BLaER1 (cell line): ENCODE measurements at regions not wholly inside any gene's neighbourhood (a gene's known extent, or its start where the extent isn't known, plus 50 kb on each side); places are given as distances from the start of the nearest gene placed in this dataset.
"Not testable (repeated sequence)": the region's sequence is repeated elsewhere in the genome, so short reads cannot be mapped to it uniquely, and the experiment has no call there.

ENCODE experiments used
- H3K27ac ChIP-seq: shearing (Covaris generic); formaldehyde crosslinking; 2 replicates; pipeline ENCODE4 v1.8.1; 2022
- H3K27me3 ChIP-seq: shearing (Covaris generic); formaldehyde crosslinking; 2 replicates; pipeline ENCODE4 v1.8.1; 2022
- H3K36me3 ChIP-seq: shearing (Covaris generic); formaldehyde crosslinking; 2 replicates; pipeline ENCODE4 v1.8.1; 2022
- H3K4me1 ChIP-seq: shearing (Covaris generic); formaldehyde crosslinking; 2 replicates; pipeline ENCODE4 v1.8.1; 2022
- H3K4me2 ChIP-seq: shearing (Covaris generic); formaldehyde crosslinking; 2 replicates; pipeline ENCODE4 v1.8.1; 2022
- H3K4me3 ChIP-seq: shearing (Covaris generic); formaldehyde crosslinking; 2 replicates; pipeline ENCODE4 v1.8.1; 2022
- H3K9ac ChIP-seq: shearing (Covaris generic); formaldehyde crosslinking; 2 replicates; pipeline ENCODE4 v1.8.1; 2022
- H3K9me3 ChIP-seq: shearing (Covaris generic); formaldehyde crosslinking; 2 replicates; pipeline ENCODE4 v1.8.1; 2022
- H4K20me1 ChIP-seq: shearing (Covaris generic); formaldehyde crosslinking; 2 replicates; pipeline ENCODE4 v1.8.1; 2022
- Cebpa-rat ChIP-seq: shearing (Covaris generic); IDR thresholded peaks from 2 replicates; pipeline ENCODE4 v1.8.1; 2022

- no peak overlapping the region for H3K27ac ChIP-seq
- no peak for TF ChIP-seq Cebpa-rat
Measured at GRCh38 chr16:17972460-17972943, 364.0 kb downstream of the NPIPA8 start.

GRCh38 chr16:17970816-17971331 lies 365.7 kb downstream of the NPIPA8 start:
- Histone ChIP-seq H3K9ac (no peak overlapping the region), H3K36me3 (no peaks in the 10 kb centered on the region), H3K27ac (no peak overlapping the region), H3K4me3 (no peak overlapping the region), H4K20me1 (no peaks in the 10 kb centered on the region), H3K9me3 (no peaks in the 10 kb centered on the region), H3K27me3 (no peaks in the 10 kb centered on the region), H3K4me1 (no peaks in the 10 kb centered on the region), H3K4me2 (no peak overlapping the region)
- no peak for TF ChIP-seq Cebpa-rat

More at GRCh38 chr16:17972460-17972943, 364.0 kb downstream of the NPIPA8 start:
- no peaks in the 10 kb centered on the region for H3K36me3 ChIP-seq
- H3K4me1 ChIP-seq, result no peaks in the 10 kb centered on the region
- no peak overlapping the region for H3K9ac ChIP-seq
- no peaks in the 10 kb centered on the region for H4K20me1 ChIP-seq
- no peak overlapping the region for H3K4me3 ChIP-seq
- no peak overlapping the region for H3K4me2 ChIP-seq
- H3K9me3 ChIP-seq, result no peaks in the 10 kb centered on the region
- no peaks in the 10 kb centered on the region for H3K27me3 ChIP-seq

GRCh38 chr16:17970157-17970765 lies 366.3 kb downstream of the NPIPA8 start:
- H3K27ac ChIP-seq, result no peak overlapping the region
- H3K27me3 ChIP-seq, result no peaks in the 10 kb centered on the region
- H3K4me2 ChIP-seq, result no peak overlapping the region

GRCh38 chr16:17965133-17965900 lies 371.2 kb downstream of the NPIPA8 start:
- H3K27me3 ChIP-seq, result no peaks in the 10 kb centered on the region
- H3K4me3 ChIP-seq, result no peak overlapping the region
- no peak for TF ChIP-seq Cebpa-rat
- no peak overlapping the region for H3K4me2 ChIP-seq
- H4K20me1 ChIP-seq, result no peaks in the 10 kb centered on the region
- no peaks in the 10 kb centered on the region for H3K36me3 ChIP-seq
- no peak overlapping the region for H3K27ac ChIP-seq
- H3K4me1 ChIP-seq, result no peaks in the 10 kb centered on the region
- peaks cover 8% of the 10 kb centered on the region for H3K9me3 ChIP-seq
- no peak overlapping the region for H3K9ac ChIP-seq

More at GRCh38 chr16:17970157-17970765, 366.3 kb downstream of the NPIPA8 start:
- H3K9ac ChIP-seq, result no peak overlapping the region
- H3K36me3 ChIP-seq, result no peaks in the 10 kb centered on the region
- no peak for TF ChIP-seq Cebpa-rat
- H3K9me3 ChIP-seq, result no peaks in the 10 kb centered on the region
- H3K4me1 ChIP-seq, result no peaks in the 10 kb centered on the region
- H3K4me3 ChIP-seq, result no peak overlapping the region
- no peaks in the 10 kb centered on the region for H4K20me1 ChIP-seq

- Histone ChIP-seq H3K4me2 (no peak overlapping the region), H3K27me3 (no peaks in the 10 kb centered on the region), H3K27ac (no peak overlapping the region), H3K4me3 (no peak overlapping the region), H3K9ac (no peak overlapping the region), H4K20me1 (no peaks in the 10 kb centered on the region), H3K4me1 (no peaks in the 10 kb centered on the region), H3K36me3 (no peaks in the 10 kb centered on the region), H3K9me3 (peaks cover 8% of the 10 kb centered on the region)
- TF ChIP-seq Cebpa-rat, result no peak
Measured at GRCh38 chr16:17964196-17964595, 372.3 kb downstream of the NPIPA8 start.

GRCh38 chr16:17963185-17963836 lies 373.2 kb downstream of the NPIPA8 start:
- Histone ChIP-seq H4K20me1 (no peaks in the 10 kb centered on the region), H3K9me3 (peaks cover 8% of the 10 kb centered on the region), H3K4me2 (no peak overlapping the region), H3K4me1 (no peaks in the 10 kb centered on the region), H3K27ac (no peak overlapping the region), H3K27me3 (no peaks in the 10 kb centered on the region), H3K36me3 (no peaks in the 10 kb centered on the region), H3K4me3 (no peak overlapping the region), H3K9ac (no peak overlapping the region)
- TF ChIP-seq Cebpa-rat, result no peak

GRCh38 chr16:17962726-17963125 lies 373.8 kb downstream of the NPIPA8 start:
- Histone ChIP-seq H3K9ac (no peak overlapping the region), H3K9me3 (peaks cover 8% of the 10 kb centered on the region), H3K4me1 (no peaks in the 10 kb centered on the region), H3K27ac (no peak overlapping the region), H3K4me2 (no peak overlapping the region), H4K20me1 (no peaks in the 10 kb centered on the region), H3K36me3 (no peaks in the 10 kb centered on the region), H3K4me3 (no peak overlapping the region), H3K27me3 (no peaks in the 10 kb centered on the region)
- TF ChIP-seq Cebpa-rat, result no peak

GRCh38 chr16:17961822-17962221 lies 374.7 kb downstream of the NPIPA8 start:
- H3K4me2 ChIP-seq, H3K27ac ChIP-seq, H3K36me3 ChIP-seq, H3K9ac ChIP-seq, H3K4me1 ChIP-seq, H3K9me3 ChIP-seq, H3K27me3 ChIP-seq, H3K4me3 ChIP-seq, H4K20me1 ChIP-seq: not testable (repeated sequence)

- no peak overlapping the region for H3K27ac ChIP-seq
- H3K27me3 ChIP-seq, result peaks cover 10% of the 10 kb centered on the region; the same call in 1 of the 2 replicates
- no peaks in the 10 kb centered on the region for H4K20me1 ChIP-seq
- no peak for TF ChIP-seq Cebpa-rat
- no peak overlapping the region for H3K4me3 ChIP-seq
- no peak overlapping the region for H3K4me2 ChIP-seq
- H3K9me3 ChIP-seq, result no peaks in the 10 kb centered on the region
- peaks cover 8% of the 10 kb centered on the region; the same call in 1 of the 2 replicates for H3K4me1 ChIP-seq
- H3K36me3 ChIP-seq, result no peaks in the 10 kb centered on the region
- H3K9ac ChIP-seq, result no peak overlapping the region
Measured at GRCh38 chr16:17951378-17951777, 385.2 kb downstream of the NPIPA8 start.

GRCh38 chr16:17949982-17950250 lies 386.6 kb downstream of the NPIPA8 start:
- no peak for TF ChIP-seq Cebpa-rat
- Histone ChIP-seq H3K27me3 (peaks cover 10% of the 10 kb centered on the region; the same call in 1 of the 2 replicates), H4K20me1 (no peaks in the 10 kb centered on the region), H3K4me3 (no peak overlapping the region), H3K4me2 (0 out of 2 replicates have a peak overlapping the region, but pooled peaks have one; percentile 19), H3K36me3 (no peaks in the 10 kb centered on the region), H3K27ac (no peak overlapping the region), H3K4me1 (peaks cover 8% of the 10 kb centered on the region; the same call in 1 of the 2 replicates), H3K9me3 (no peaks in the 10 kb centered on the region), H3K9ac (no peak overlapping the region)
